Heart left ventricle (tissue), 16 donors: ENCODE measurements at regions not wholly inside any gene's neighbourhood (a gene's known extent, or its start where the extent isn't known, plus 50 kb on each side); places are given as distances from the start of the nearest gene placed in this dataset.

Experiments used
- ATAC-seq, 4 donors: fragments of 200-7000 bp; cut with Tn5 transposase; one replicate each; pipeline ENCODE4 v1.9.1; 2020 to 2022; ENCODE audit warnings: moderate library complexity in 4 of 4, mild to moderate bottlenecking in 3 of 4, moderate number of reproducible peaks in 1 of 4
- DNase-seq, 5 donors: peaks; one replicate each; pipeline ENCODE4 v3.0.0-alpha.2; 2020
- H3K27ac ChIP-seq, 12 donors: fragments of 200-600 bp; sonication (generic) in 4 of 12; one replicate each; pipeline versions ENCODE4 v1.5.0 to v1.8.0; 2016 to 2022; ENCODE audit warnings: mild to moderate bottlenecking in 2 of 12
- H3K27me3 ChIP-seq, 9 donors: fragments of 200-600 bp; sonication (generic) in 2 of 9; one replicate each; pipeline versions ENCODE4 v1.5.1 to v1.8.0; 2016 to 2022; ENCODE audit warnings: mild to moderate bottlenecking in 3 of 9
- H3K36me3 ChIP-seq, 9 donors: fragments of 200-600 bp; sonication (generic) in 2 of 9; one replicate each; pipeline versions ENCODE4 v1.5.0 to v1.8.0; 2018 to 2022; ENCODE audit warnings: mild to moderate bottlenecking in 2 of 9
- H3K4me1 ChIP-seq, 12 donors: fragments of 200-600 bp; sonication (generic) in 4 of 12; one replicate each; pipeline versions ENCODE4 v1.5.0 to v1.8.0; 2016 to 2022; ENCODE audit warnings: mild to moderate bottlenecking in 3 of 12
- H3K4me3 ChIP-seq, 12 donors: fragments of 200-600 bp; sonication (generic) in 4 of 12; one replicate each; pipeline versions ENCODE4 v1.5.0 to v1.8.0; 2017 to 2022; ENCODE audit warnings: mild to moderate bottlenecking in 9 of 12, moderate library complexity in 4 of 12
- H3K9me3 ChIP-seq, 12 donors: fragments of 200-600 bp; sonication (generic) in 4 of 12; one replicate each; pipeline versions ENCODE4 v1.5.0 to v1.8.0; 2016 to 2022; ENCODE audit warnings: mild to moderate bottlenecking in 1 of 12
- POLR2A ChIP-seq, 2 donors: fragments of 450-650 bp; IDR thresholded peaks; one replicate each; pipeline ENCODE4 v1.6.1; 2017; ENCODE audit warnings: antibody characterized with exemption in 2 of 2, mild to moderate bottlenecking in 2 of 2, moderate library complexity in 2 of 2
- WGBS, 4 donors: extraction: QIAGEN DNeasy Blood & Tissue Kit in 2 of 4; methylation state at CpG; one replicate each; pipeline versions ENCODE4 v1.1.5 to v1.1.7; 2013 to 2018; 5-methylcytosine and 5-hydroxymethylcytosine counted together
- intact Hi-C, 10 donors: fragments of 100-400 bp; cut with DNase I; formaldehyde crosslinking; loops; one replicate each; pipeline versions ENCODE4 v1.11.1 to v1.14.2; 2022
- TF ChIP-seq, protein P1 (sequence below), 12 donors: fragments of 200-600 bp; sonication (generic) in 4 of 12; IDR thresholded peaks; one replicate each; pipeline versions ENCODE4 v1.5.0 to v1.8.0; 2018 to 2022; ENCODE audit warnings: antibody characterized with exemption in 12 of 12, mild to moderate bottlenecking in 5 of 12
- donor health status: ischemic (EF 13 %, LVEDD 7.1; RV severe dilation, severe dysfunction).
- donor health status: healthy with polysubstance abuse.
- donor health status: DM: no; HTN: yes; CAD: no.
- donor health status: DM: no; HTN: no; CAD: no.
- donor health status: ischemic (EF 25% LVEDD 6.9; RV normal size, moderate dysfunction).
- donor health status: ischemic (EF 25% LVEDD 5.7; RV mildly dilated, moderate dysfunction).
- donor health status: healthy.
- donor health status: DM: yes; HTN: yes; CAD: no.
- donor health status: ischemic (EF 35%, LVEDD 5.7; RV mildly dilated, moderate dysfunction).
- donor health status: nonischemic (EF 11% LVEDD 7.7; RV severe dilation, severe dysfunction).
- donor health status: DM: yes; HTN: yes; CAD: no.
- donor health status: PGD.
- donor health status: ischemic (EF 29% LVEDD 5.4; RV normal size, mild dysfunction).
- donor health status: nonischemic (EF 23%, LVEDD 6.1; RV moderate dilation, normal function).

DNA sequence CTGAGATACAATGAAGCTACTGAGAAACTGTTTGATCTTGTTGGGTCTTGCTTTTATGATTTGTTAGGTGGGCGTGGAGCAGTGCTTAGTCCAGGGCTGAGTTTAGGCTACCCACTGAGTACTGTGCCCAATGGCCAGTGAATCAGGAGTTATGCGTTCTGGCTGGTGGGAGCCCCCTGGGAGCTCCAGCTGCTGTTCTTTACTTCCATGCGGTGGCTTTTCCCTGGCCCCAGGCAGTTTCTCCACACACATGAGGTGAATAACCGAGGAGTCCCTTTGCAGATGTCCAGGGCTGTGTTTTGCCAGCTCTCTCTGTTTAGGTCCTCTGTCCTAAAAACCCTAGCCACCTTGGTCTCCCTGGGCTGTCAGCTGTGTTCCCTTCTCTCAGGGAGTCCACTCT, 106.5 kb downstream of the KLF13 start:
- ATAC-seq (no peak), DNase-seq (no peak)
- WGBS, 4 donors = 88 to 96% (median 90%) methylated on average over 4 of the region's 4 CpGs
- no peaks in the 10 kb centered on the region for H3K36me3 ChIP-seq
- peaks cover 0 to 43% (median 20%) of the 10 kb centered on the region in 12 donors for H3K4me1 ChIP-seq
- H3K27ac ChIP-seq = no peak overlapping the region
- intact Hi-C loops = loop anchor here in 2 of 10 donors (10.0 kb wide), 2 partner anchors 68 to 218 kb away; no protein-coding TSS in a partner anchor
- no peaks in the 10 kb centered on the region for H3K9me3 ChIP-seq
- no peak for TF ChIP-seq POLR2A (IDR thresholded peaks at IDR 0.05)
- TF ChIP-seq, protein P1, sequence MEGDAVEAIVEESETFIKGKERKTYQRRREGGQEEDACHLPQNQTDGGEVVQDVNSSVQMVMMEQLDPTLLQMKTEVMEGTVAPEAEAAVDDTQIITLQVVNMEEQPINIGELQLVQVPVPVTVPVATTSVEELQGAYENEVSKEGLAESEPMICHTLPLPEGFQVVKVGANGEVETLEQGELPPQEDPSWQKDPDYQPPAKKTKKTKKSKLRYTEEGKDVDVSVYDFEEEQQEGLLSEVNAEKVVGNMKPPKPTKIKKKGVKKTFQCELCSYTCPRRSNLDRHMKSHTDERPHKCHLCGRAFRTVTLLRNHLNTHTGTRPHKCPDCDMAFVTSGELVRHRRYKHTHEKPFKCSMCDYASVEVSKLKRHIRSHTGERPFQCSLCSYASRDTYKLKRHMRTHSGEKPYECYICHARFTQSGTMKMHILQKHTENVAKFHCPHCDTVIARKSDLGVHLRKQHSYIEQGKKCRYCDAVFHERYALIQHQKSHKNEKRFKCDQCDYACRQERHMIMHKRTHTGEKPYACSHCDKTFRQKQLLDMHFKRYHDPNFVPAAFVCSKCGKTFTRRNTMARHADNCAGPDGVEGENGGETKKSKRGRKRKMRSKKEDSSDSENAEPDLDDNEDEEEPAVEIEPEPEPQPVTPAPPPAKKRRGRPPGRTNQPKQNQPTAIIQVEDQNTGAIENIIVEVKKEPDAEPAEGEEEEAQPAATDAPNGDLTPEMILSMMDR (IDR thresholded peaks at IDR 0.05) = no peak
- no peaks in the 10 kb centered on the region for H3K27me3 ChIP-seq
- H3K4me3 ChIP-seq = no peak overlapping the region

DNA sequence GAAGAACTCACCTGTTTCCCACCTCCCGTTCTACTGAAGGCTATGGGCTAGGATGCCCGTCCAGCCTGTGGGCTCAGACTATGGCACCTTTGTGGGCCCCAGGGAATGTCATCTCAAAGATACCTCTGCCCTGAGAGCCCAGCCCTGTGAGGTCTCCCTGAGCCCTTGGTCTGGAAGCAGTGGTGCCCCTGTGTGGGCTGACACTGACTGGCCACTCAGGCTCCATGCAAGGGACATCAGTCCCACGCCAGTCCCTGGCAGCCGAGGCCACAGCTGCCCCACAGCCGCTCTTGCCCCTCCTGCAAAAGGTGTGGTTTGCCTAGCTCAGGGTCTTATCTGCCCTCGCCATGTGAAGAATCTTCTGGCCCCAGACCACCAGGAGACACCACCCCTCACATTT, 106.9 kb downstream of the KLF13 start:
- ATAC-seq = no peak
- Histone ChIP-seq H3K4me1 (peaks cover 0 to 45% (median 20%) of the 10 kb centered on the region in 12 donors), H3K9me3 (no peaks in the 10 kb centered on the region), H3K36me3 (no peaks in the 10 kb centered on the region), H3K4me3 (no peak overlapping the region), H3K27ac (no peak overlapping the region), H3K27me3 (no peaks in the 10 kb centered on the region)
- 91 to 96% (median 95%) methylated on average over 6 of the region's 6 CpGs for WGBS, 4 donors
- TF ChIP-seq, protein P1 (IDR thresholded peaks at IDR 0.05) = no peak
- TF ChIP-seq POLR2A (IDR thresholded peaks at IDR 0.05) = no peak
- intact Hi-C loops = loop anchor here in 2 of 10 donors (10.0 kb wide), 2 partner anchors 69 to 219 kb away; no protein-coding TSS in a partner anchor
- DNase-seq = no peak

DNA sequence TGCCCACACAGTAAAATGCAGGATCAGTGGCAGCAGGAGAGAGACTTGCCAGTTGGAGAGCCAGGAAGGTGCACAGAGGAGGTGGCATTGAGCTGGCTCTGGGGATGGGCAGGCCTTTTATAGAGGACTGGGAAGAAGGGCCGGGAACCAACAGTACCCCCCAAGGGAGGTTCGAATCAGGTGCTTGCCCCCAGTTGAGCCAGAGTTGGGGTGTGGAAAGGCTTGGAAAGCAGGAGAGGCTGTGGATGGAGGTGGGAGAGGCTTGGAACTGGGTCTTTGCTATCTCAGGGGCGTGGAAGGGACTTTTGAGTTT, 107.6 kb downstream of the KLF13 start:
- intact Hi-C loops = loop anchor here in 4 of 10 donors (2.0 to 10.0 kb wide), 6 partner anchors 35 to 235 kb away; partner anchors contain the start of gene KLF13 (in 2 of the 4)
- peak overlapping the region in 8 of 12 donors; percentile 53 to 94 (median 68) for H3K27ac ChIP-seq
- peak overlapping the region in 1 of 12 donors; percentile 54 for H3K4me3 ChIP-seq
- WGBS, 4 donors = 91 to 95% (median 95%) methylated on average over 3 of the region's 3 CpGs
- no peaks in the 10 kb centered on the region for H3K9me3 ChIP-seq
- peaks cover 0 to 45% (median 20%) of the 10 kb centered on the region in 12 donors for H3K4me1 ChIP-seq
- no peaks in the 10 kb centered on the region for H3K27me3 ChIP-seq
- no peak for TF ChIP-seq POLR2A (IDR thresholded peaks at IDR 0.05)
- TF ChIP-seq, protein P1 (IDR thresholded peaks at IDR 0.05) = no peak
- no peaks in the 10 kb centered on the region for H3K36me3 ChIP-seq
- no peak for ATAC-seq
- no peak for DNase-seq

DNA sequence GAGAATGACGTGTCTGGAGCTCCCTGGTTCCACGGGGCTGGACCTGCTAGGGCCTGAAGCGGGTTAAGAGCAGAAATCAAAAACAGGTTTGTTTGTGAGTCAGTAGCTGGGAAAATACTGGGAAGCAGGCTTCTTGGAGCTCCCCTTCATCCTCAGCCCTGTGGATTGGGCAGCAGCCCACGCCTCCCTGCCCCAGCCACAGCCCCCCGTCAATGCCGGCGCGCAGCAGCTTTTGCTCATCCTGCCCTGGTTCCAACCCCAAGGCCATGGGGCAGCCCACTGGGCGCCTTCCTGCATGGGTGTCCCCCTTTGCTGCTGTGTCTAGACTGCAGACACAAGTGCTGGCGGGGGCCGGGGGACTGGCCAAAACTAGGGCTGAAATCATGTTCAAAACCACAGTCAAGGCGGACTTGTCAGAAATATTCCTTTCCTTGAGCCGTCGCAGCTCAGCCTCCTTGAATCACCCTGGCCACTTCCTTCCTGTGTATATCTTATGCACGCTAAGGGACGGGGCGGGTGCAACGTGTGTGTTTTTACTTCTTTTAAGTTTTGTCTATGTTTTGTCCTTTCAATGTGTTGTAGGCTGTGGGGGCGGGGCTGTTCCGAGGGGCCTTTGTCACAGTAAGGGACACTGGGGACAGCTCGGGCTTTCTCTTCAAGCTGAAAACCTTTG, 108.1 kb downstream of the KLF13 start:
- 54 to 57% (median 55%) methylated on average over 21 of the region's 21 CpGs for WGBS, 4 donors
- no peaks in the 10 kb centered on the region for H3K9me3 ChIP-seq
- DNase-seq (peak in 3 of 5 donors; percentile 50 to 82 (median 65)), ATAC-seq (peak; percentile 22 to 65 (median 60))
- H3K27me3 ChIP-seq = no peaks in the 10 kb centered on the region
- TF ChIP-seq, protein P1 (IDR thresholded peaks at IDR 0.05) = no peak
- H3K36me3 ChIP-seq = no peaks in the 10 kb centered on the region
- H3K27ac ChIP-seq = peak overlapping the region; percentile 50 to 94 (median 68)
- intact Hi-C loops = loop anchor here (1.0 to 10.0 kb wide), 18 partner anchors 32 to 236 kb away; partner anchors contain the start of gene KLF13 (in 3 of the 10)
- peaks cover 0 to 45% (median 20%) of the 10 kb centered on the region in 12 donors for H3K4me1 ChIP-seq
- peak overlapping the region in 9 of 12 donors; percentile 8 to 54 (median 30) for H3K4me3 ChIP-seq
